ENCODE measurements at regions not wholly inside any gene's neighbourhood (a gene's known extent, or its start where the extent isn't known, plus 50 kb on each side); places are given as distances from the start of the nearest gene placed in this dataset.

DNA sequence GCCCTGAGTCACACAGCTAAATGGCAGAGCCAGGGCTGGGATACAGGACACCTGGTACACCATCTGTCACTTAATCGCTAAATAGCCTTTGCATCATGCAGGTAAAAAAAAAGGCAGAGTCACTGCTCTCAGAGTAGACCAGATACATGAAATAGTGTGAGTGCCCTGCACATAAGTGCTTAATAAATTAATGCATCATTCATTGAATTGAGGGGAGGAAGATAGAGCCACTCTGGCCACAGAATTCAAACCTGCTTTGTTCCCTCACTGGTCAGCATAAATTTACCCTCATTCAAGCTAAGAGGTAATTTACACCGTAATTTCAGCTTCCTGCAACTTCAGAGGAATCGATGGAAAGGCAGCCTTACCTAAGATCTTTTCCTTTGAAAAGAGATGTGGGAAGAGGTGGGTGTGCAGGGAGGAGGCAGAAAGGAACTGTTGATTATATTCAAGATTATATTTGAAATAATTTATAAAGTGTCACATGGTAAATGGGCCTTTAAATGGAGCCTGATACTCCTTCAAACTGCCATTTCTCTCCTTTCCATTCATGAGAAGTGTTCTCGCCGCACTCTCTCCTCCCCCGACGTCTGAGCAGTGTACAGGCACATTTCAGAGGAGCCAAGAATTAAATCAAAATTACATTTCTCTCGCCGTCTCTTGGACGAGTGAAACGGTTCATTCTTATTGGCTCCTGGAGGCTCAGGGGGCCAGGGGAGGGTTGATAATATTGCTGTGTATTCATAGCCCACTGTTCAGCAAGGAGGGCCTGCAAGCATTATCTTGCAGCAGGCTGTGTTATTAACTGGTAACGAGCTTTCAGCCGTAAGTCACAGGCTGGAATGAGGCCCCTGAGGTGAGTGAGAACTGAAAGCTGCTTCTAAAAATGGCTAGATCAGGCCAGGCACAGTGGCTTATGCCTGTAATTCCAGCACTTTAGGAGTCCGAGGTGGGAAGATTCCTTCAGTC lies 52.2 kb upstream of the HMGXB4 start:
- TF ChIP-seq, protein P1, sequence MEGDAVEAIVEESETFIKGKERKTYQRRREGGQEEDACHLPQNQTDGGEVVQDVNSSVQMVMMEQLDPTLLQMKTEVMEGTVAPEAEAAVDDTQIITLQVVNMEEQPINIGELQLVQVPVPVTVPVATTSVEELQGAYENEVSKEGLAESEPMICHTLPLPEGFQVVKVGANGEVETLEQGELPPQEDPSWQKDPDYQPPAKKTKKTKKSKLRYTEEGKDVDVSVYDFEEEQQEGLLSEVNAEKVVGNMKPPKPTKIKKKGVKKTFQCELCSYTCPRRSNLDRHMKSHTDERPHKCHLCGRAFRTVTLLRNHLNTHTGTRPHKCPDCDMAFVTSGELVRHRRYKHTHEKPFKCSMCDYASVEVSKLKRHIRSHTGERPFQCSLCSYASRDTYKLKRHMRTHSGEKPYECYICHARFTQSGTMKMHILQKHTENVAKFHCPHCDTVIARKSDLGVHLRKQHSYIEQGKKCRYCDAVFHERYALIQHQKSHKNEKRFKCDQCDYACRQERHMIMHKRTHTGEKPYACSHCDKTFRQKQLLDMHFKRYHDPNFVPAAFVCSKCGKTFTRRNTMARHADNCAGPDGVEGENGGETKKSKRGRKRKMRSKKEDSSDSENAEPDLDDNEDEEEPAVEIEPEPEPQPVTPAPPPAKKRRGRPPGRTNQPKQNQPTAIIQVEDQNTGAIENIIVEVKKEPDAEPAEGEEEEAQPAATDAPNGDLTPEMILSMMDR (IDR thresholded peaks at IDR 0.05), result no peak
- intact Hi-C loops (cut with DNase I, micrococcal nuclease), result no loop called here
- H3K9me3 ChIP-seq, result no peaks in the 10 kb centered on the region
- no peaks in the 10 kb centered on the region for H3K4me1 ChIP-seq (ENCODE audit: low read depth)
- no peaks in the 10 kb centered on the region for H3K36me3 ChIP-seq (ENCODE audit: low read depth)
- no peak for DNase-seq
- H3K4me3 ChIP-seq, result no peak overlapping the region
- no peak for ATAC-seq

GRCh38 chr22:35205961-35206360 lies 51.3 kb upstream of the HMGXB4 start:
- intact Hi-C loops (cut with DNase I, micrococcal nuclease), result no loop called here
- Histone ChIP-seq H3K4me3 (no peak overlapping the region), H3K4me1 (ENCODE audit: low read depth) (no peaks in the 10 kb centered on the region), H3K36me3 (ENCODE audit: low read depth) (no peaks in the 10 kb centered on the region), H3K9me3 (no peaks in the 10 kb centered on the region)
- ATAC-seq (no peak), DNase-seq (no peak)
- TF ChIP-seq, protein P1 (IDR thresholded peaks at IDR 0.05), result no peak

- H3K4me1 ChIP-seq (ENCODE audit: low read depth), result no peaks in the 10 kb centered on the region
- TF ChIP-seq, protein P1 (IDR thresholded peaks at IDR 0.05), result no peak
- intact Hi-C loops (cut with DNase I, micrococcal nuclease), result no loop called here
- H3K36me3 ChIP-seq (ENCODE audit: low read depth), result no peaks in the 10 kb centered on the region
- ATAC-seq, result no peak
- H3K9me3 ChIP-seq, result no peaks in the 10 kb centered on the region
- no peak overlapping the region for H3K4me3 ChIP-seq
- no peak for DNase-seq
These were observed 50.4 kb upstream of the HMGXB4 start for GRCh38 chr22:35206889-35207288.

All from mucosa of descending colon (tissue), 3 donors.